GM12878 (cell line): ENCODE measurements at regions not wholly inside any gene's neighbourhood (a gene's known extent, or its start where the extent isn't known, plus 50 kb on each side); places are given as distances from the start of the nearest gene placed in this dataset.

Source experiments
- ATAC-seq: fragments of 200-7000 bp; cut with Tn5 transposase; 3 replicates; pipeline ENCODE4 v1.9.1; 2020; ENCODE audit warnings: mild to moderate bottlenecking, moderate library complexity
- BruUV-seq: library from RNA; stranded (reverse); fragments of 400-500 nt; replicated peaks from 2 replicates; lab custom pipeline; 2021; lab: Mats Ljungman, UMichigan
- CTCF ChIA-PET: fragments of 300-600 bp; sonication (Branson Sonifier 250); formaldehyde crosslinking; extraction: SDS; loops from one replicate; lab custom pipeline; 2021; ENCODE audit warnings: inconsistent platforms; lab: Yijun Ruan, JAX
- POLR2A ChIA-PET: fragments of 350-600 bp; formaldehyde crosslinking; extraction: SDS; loops from one replicate; lab custom pipeline; 2021; ENCODE audit warnings: inconsistent platforms; lab: Charles Lee
- RAD21 ChIA-PET: fragments of 300-600 bp; sonication (Branson Sonifier 250); formaldehyde crosslinking; loops from one replicate; lab custom pipeline; 2023; ENCODE audit warnings: antibody characterized with exemption; ENCODE audit not compliant: unreplicated experiment; lab: Charles Lee
- SMC1A ChIA-PET: fragments of 300-600 bp; sonication (Branson Sonifier 250); formaldehyde crosslinking; loops from one replicate; lab custom pipeline; 2023; ENCODE audit not compliant: unreplicated experiment, uncharacterized antibody; lab: Charles Lee
- DNase-seq: peaks from one replicate; pipeline ENCODE4 v3.0.0-alpha.2; 2011; ENCODE audit warnings: low read depth, low spot score
- FAIRE-seq: peaks from 3 replicates; lab custom pipeline; 2011; peaks lifted over from hg19 to GRCh38; lab: Jason Lieb, UNC
- H2AFZ ChIP-seq: 2 replicates; pipeline ENCODE4 v1.6.0; 2011; ENCODE audit warnings: low read depth, low read length, control low read depth; ENCODE audit not compliant: control insufficient read depth
- H3K27ac ChIP-seq: 2 replicates; pipeline ENCODE4 v1.5.1; 2011; ENCODE audit warnings: control low read depth; ENCODE audit not compliant: control insufficient read depth, insufficient read depth
- H3K27me3 ChIP-seq, 2 experiments: replicated peaks in 1 of 2; 2 replicates each; pipeline versions ENCODE4 v1.6.0 to v1.6.1; 2011; ENCODE audit warnings: low read length in 1 of 2; ENCODE audit not compliant: control insufficient read depth in 2 of 2, insufficient read depth in 2 of 2
- H3K36me3 ChIP-seq, 2 experiments: 2 replicates each; pipeline ENCODE4 v1.5.1; 2011; ENCODE audit warnings: low read length in 1 of 2; ENCODE audit not compliant: control insufficient read depth in 2 of 2, insufficient read depth in 2 of 2
- H3K4me1 ChIP-seq: 2 replicates; pipeline ENCODE4 v1.6.1; 2011; ENCODE audit warnings: mild to moderate bottlenecking, low read length, moderate library complexity, mixed read lengths; ENCODE audit not compliant: control insufficient read depth, insufficient read depth
- H3K4me2 ChIP-seq: 2 replicates; pipeline ENCODE4 v1.6.0; 2011; ENCODE audit warnings: control low read depth; ENCODE audit not compliant: control insufficient read depth, insufficient read depth
- H3K4me3 ChIP-seq: fragments of 200-600 bp; sonication (generic); 2 replicates; pipeline ENCODE4 v1.5.1; 2016
- H3K79me2 ChIP-seq: 2 replicates; pipeline ENCODE4 v1.6.0; 2011; ENCODE audit warnings: low read length; ENCODE audit not compliant: control insufficient read depth, insufficient read depth
- H3K9ac ChIP-seq: 2 replicates; pipeline ENCODE4 v1.8.0; 2011; ENCODE audit warnings: low read length, control low read depth, mixed read lengths; ENCODE audit not compliant: control insufficient read depth, insufficient read depth
- H3K9me3 ChIP-seq: replicated peaks from 3 replicates; pipeline ENCODE4 v1.5.1; 2011; ENCODE audit warnings: mild to moderate bottlenecking, low read length; ENCODE audit not compliant: control insufficient read depth, insufficient read depth
- H4K20me1 ChIP-seq: 2 replicates; pipeline ENCODE4 v1.6.0; 2011; ENCODE audit not compliant: control insufficient read depth, insufficient read depth
- EP300 ChIP-seq, 2 experiments: fragments of 150-350 bp in 1 of 2; IDR thresholded peaks; 2 replicates each; pipeline ENCODE4 v1.6.1; 2011 to 2012; ENCODE audit warnings: low read depth in 2 of 2, low read length in 2 of 2, borderline replicate concordance in 1 of 2, improper control_type of control experiment in 1 of 2, inconsistent platforms in 1 of 2; ENCODE audit not compliant: control insufficient read depth in 1 of 2
- FOS ChIP-seq: IDR thresholded peaks from 3 replicates; pipeline ENCODE4 v1.6.1; 2011; ENCODE audit warnings: borderline replicate concordance; ENCODE audit not compliant: insufficient read length; ENCODE audit errors: extremely low read depth
- GATAD2B ChIP-seq: fragments of 450-650 bp; conservative IDR thresholded peaks from 2 replicates; pipeline ENCODE4 v1.6.1; 2017; ENCODE audit warnings: low read depth, mild to moderate bottlenecking, moderate library complexity
- JUNB ChIP-seq: IDR thresholded peaks from 2 replicates; pipeline ENCODE4 v1.6.1; 2016; ENCODE audit warnings: antibody characterized with exemption, mild to moderate bottlenecking
- KLF5 ChIP-seq: fragments of 450-650 bp; IDR thresholded peaks from 2 replicates; pipeline ENCODE4 v1.6.1; 2014; ENCODE audit warnings: mild to moderate bottlenecking; ENCODE audit not compliant: partially characterized antibody
- NFXL1 ChIP-seq: fragments of 450-650 bp; IDR thresholded peaks from 2 replicates; pipeline ENCODE4 v1.6.1; 2017; ENCODE audit warnings: antibody characterized with exemption, mild to moderate bottlenecking, borderline replicate concordance
- NR2C2 ChIP-seq: IDR thresholded peaks from 2 replicates; pipeline ENCODE4 v1.6.1; 2011; ENCODE audit warnings: borderline replicate concordance, low read depth; ENCODE audit not compliant: control insufficient read depth, insufficient read length
- RELA ChIP-seq: fragments of 450-650 bp; IDR thresholded peaks from 2 replicates; pipeline ENCODE4 v1.8.0; 2014; ENCODE audit warnings: borderline replicate concordance; ENCODE audit not compliant: partially characterized antibody
- STAT3 ChIP-seq: IDR thresholded peaks from 2 replicates; pipeline ENCODE4 v1.6.1; 2011; ENCODE audit warnings: low read depth, low read length, improper control_type of control experiment
- ZBTB40 ChIP-seq: fragments of 450-650 bp; IDR thresholded peaks from 2 replicates; pipeline ENCODE4 v1.6.1; 2016; ENCODE audit warnings: mild to moderate bottlenecking, moderate library complexity, borderline replicate concordance
- WGBS: methylation state at CpG from one replicate; pipeline ENCODE4 v1.1.6; 2016; ENCODE audit warnings: low lambda C conversion rate; ENCODE audit not compliant: insufficient replicate concordance, insufficient coverage; ENCODE audit errors: missing lambda C conversion rate; 5-methylcytosine and 5-hydroxymethylcytosine counted together
- in situ Hi-C: fragments of 300-500 bp; cut with MboI; formaldehyde crosslinking; loops from 9 replicates; pipeline ENCODE4 v1.14.3; 2018; ENCODE audit warnings: mixed read lengths
- intact Hi-C: fragments of 100-400 bp; cut with micrococcal nuclease; formaldehyde crosslinking; loops from one replicate; pipeline ENCODE4 v1.14.2; 2022; ENCODE audit not compliant: unreplicated experiment
- TF ChIP-seq, protein P1 (sequence below): IDR thresholded peaks from 2 replicates; pipeline ENCODE4 v1.6.1; 2011; ENCODE audit warnings: low read depth, low read length, improper control_type of control experiment, borderline replicate concordance
- TF ChIP-seq, protein P2 (sequence below): fragments of 450-650 bp; conservative IDR thresholded peaks from 2 replicates; pipeline ENCODE4 v1.6.1; 2017; ENCODE audit warnings: mild to moderate bottlenecking, moderate library complexity

DNA sequence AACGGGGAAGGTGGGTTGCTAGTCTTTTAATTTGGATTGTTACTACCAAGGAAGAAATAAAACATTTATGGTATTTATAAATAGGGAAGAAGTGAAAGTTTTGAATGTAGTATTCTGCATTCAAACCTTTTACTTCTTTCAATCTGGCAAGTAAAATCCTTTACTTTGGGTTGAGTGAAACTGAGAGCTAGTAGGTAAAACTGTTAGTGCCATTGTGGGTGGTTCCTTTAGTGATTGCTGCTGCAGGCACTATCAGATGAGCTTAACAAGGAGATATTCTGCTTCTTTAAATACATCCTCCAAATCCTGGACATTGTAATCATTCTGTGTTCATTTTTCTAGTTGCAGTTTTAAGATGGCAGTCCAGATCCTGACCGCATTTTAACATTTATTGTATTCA, 650.9 kb upstream of the PCDH10 start:
- H3K9me3 ChIP-seq = no peaks in the 10 kb centered on the region
- ChIA-PET SMC1A (no interaction called here), CTCF (interaction anchor here (1.3 kb wide), 1 partner anchor 15 kb away, joined by 3 read pairs; no protein-coding TSS in a partner anchor), POLR2A (no interaction called here), RAD21 (no interaction called here)
- no peak overlapping the region for H3K9ac ChIP-seq
- no peak overlapping the region for H2AFZ ChIP-seq
- 42% methylated on average over 2 of the region's 2 CpGs for WGBS
- H3K4me2 ChIP-seq = no peak overlapping the region
- H3K79me2 ChIP-seq = no peaks in the 10 kb centered on the region
- FAIRE-seq = no peak
- in situ Hi-C loops = no loop called here
- ATAC-seq = no peak
- H3K4me1 ChIP-seq = no peaks in the 10 kb centered on the region
- no peaks in the 10 kb centered on the region for H3K27me3 ChIP-seq
- H3K36me3 ChIP-seq = no peaks in the 10 kb centered on the region
- H3K4me3 ChIP-seq = no peak overlapping the region
- H3K27ac ChIP-seq = no peak overlapping the region
- H4K20me1 ChIP-seq = no peaks in the 10 kb centered on the region
- intact Hi-C loops = no loop called here
- no peak for DNase-seq
- TF ChIP-seq GATAD2B (no peak), NR2C2 (no peak), NFXL1 (no peak), EP300 (IDR thresholded peaks at IDR 0.05; ENCODE audit: borderline replicate concordance in 1 of 2, control insufficient read depth in 1 of 2, low read depth in 2 of 2, low read length in 2 of 2) (no peak), RELA (no peak), JUNB (no peak), STAT3 (no peak), ZBTB40 (no peak), FOS (no peak), KLF5 (no peak)
- TF ChIP-seq, protein P1, sequence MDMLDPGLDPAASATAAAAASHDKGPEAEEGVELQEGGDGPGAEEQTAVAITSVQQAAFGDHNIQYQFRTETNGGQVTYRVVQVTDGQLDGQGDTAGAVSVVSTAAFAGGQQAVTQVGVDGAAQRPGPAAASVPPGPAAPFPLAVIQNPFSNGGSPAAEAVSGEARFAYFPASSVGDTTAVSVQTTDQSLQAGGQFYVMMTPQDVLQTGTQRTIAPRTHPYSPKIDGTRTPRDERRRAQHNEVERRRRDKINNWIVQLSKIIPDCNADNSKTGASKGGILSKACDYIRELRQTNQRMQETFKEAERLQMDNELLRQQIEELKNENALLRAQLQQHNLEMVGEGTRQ = no peak
- TF ChIP-seq, protein P2, sequence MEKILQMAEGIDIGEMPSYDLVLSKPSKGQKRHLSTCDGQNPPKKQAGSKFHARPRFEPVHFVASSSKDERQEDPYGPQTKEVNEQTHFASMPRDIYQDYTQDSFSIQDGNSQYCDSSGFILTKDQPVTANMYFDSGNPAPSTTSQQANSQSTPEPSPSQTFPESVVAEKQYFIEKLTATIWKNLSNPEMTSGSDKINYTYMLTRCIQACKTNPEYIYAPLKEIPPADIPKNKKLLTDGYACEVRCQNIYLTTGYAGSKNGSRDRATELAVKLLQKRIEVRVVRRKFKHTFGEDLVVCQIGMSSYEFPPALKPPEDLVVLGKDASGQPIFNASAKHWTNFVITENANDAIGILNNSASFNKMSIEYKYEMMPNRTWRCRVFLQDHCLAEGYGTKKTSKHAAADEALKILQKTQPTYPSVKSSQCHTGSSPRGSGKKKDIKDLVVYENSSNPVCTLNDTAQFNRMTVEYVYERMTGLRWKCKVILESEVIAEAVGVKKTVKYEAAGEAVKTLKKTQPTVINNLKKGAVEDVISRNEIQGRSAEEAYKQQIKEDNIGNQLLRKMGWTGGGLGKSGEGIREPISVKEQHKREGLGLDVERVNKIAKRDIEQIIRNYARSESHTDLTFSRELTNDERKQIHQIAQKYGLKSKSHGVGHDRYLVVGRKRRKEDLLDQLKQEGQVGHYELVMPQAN = no peak
- BruUV-seq = no TSS peak
